ENCODE measurements at regions not wholly inside any gene's neighbourhood (a gene's known extent, or its start where the extent isn't known, plus 50 kb on each side); places are given as distances from the start of the nearest gene placed in this dataset.

DNA sequence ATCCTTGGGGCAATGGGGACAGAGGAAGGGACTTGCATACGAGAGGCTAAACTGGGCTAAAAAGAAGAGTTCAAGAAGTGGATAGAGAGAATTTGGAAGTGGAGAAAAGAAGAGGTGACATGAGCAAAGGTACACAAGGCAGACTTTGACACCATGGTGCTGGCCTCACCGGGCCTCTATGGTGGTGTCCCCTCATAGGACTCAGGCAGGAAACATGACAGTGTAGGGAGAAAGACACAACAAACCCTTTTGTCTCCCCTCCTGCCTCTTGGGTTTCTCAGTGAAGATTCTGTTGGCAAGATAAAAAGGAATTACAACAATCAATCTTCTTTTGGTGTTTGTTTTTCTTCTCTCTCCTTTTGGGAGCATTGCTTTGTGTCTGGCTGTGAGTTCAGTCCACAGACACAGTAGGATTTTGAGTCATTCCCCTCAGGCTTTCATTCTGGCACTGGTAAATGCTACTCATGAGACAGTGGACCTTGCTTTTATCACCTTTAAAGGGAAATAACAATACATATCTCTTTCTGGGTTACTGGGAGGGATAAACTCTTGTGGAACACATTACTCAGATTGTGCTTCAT is 827.7 kb downstream of the TNS3 start:
- ChIA-PET POLR2A (no interaction called here), CTCF (no interaction called here)
- H3K27me3 Mint-ChIP-seq (ENCODE audit: low read depth), result no peaks in the 10 kb centered on the region
- H3K9me3 Mint-ChIP-seq, result 0 out of 2 replicates have a peak, but pooled peaks cover 3% of the 10 kb centered on the region
- no peak overlapping the region for H3K27ac Mint-ChIP-seq
- H3K4me1 Mint-ChIP-seq, result peaks cover 4% of the 10 kb centered on the region
- H3K4me3 Mint-ChIP-seq, result no peak overlapping the region
- TF ChIP-seq, protein P1, sequence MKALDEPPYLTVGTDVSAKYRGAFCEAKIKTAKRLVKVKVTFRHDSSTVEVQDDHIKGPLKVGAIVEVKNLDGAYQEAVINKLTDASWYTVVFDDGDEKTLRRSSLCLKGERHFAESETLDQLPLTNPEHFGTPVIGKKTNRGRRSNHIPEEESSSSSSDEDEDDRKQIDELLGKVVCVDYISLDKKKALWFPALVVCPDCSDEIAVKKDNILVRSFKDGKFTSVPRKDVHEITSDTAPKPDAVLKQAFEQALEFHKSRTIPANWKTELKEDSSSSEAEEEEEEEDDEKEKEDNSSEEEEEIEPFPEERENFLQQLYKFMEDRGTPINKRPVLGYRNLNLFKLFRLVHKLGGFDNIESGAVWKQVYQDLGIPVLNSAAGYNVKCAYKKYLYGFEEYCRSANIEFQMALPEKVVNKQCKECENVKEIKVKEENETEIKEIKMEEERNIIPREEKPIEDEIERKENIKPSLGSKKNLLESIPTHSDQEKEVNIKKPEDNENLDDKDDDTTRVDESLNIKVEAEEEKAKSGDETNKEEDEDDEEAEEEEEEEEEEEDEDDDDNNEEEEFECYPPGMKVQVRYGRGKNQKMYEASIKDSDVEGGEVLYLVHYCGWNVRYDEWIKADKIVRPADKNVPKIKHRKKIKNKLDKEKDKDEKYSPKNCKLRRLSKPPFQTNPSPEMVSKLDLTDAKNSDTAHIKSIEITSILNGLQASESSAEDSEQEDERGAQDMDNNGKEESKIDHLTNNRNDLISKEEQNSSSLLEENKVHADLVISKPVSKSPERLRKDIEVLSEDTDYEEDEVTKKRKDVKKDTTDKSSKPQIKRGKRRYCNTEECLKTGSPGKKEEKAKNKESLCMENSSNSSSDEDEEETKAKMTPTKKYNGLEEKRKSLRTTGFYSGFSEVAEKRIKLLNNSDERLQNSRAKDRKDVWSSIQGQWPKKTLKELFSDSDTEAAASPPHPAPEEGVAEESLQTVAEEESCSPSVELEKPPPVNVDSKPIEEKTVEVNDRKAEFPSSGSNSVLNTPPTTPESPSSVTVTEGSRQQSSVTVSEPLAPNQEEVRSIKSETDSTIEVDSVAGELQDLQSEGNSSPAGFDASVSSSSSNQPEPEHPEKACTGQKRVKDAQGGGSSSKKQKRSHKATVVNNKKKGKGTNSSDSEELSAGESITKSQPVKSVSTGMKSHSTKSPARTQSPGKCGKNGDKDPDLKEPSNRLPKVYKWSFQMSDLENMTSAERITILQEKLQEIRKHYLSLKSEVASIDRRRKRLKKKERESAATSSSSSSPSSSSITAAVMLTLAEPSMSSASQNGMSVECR (CRISPR knock-in tag; IDR thresholded peaks at IDR 0.05; ENCODE audit: borderline replicate concordance), result no peak
- TF ChIP-seq SMAD3 (CRISPR knock-in tag; IDR thresholded peaks at IDR 0.05; ENCODE audit: borderline replicate concordance), result no peak
- TF ChIP-seq, protein P2, sequence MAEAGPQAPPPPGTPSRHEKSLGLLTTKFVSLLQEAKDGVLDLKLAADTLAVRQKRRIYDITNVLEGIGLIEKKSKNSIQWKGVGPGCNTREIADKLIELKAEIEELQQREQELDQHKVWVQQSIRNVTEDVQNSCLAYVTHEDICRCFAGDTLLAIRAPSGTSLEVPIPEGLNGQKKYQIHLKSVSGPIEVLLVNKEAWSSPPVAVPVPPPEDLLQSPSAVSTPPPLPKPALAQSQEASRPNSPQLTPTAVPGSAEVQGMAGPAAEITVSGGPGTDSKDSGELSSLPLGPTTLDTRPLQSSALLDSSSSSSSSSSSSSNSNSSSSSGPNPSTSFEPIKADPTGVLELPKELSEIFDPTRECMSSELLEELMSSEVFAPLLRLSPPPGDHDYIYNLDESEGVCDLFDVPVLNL (CRISPR knock-in tag; IDR thresholded peaks at IDR 0.05; ENCODE audit: borderline replicate concordance, low read depth), result no peak
- TF ChIP-seq, protein P3, sequence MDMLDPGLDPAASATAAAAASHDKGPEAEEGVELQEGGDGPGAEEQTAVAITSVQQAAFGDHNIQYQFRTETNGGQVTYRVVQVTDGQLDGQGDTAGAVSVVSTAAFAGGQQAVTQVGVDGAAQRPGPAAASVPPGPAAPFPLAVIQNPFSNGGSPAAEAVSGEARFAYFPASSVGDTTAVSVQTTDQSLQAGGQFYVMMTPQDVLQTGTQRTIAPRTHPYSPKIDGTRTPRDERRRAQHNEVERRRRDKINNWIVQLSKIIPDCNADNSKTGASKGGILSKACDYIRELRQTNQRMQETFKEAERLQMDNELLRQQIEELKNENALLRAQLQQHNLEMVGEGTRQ (CRISPR knock-in tag; IDR thresholded peaks at IDR 0.05), result no peak
- TF ChIP-seq, protein P4, sequence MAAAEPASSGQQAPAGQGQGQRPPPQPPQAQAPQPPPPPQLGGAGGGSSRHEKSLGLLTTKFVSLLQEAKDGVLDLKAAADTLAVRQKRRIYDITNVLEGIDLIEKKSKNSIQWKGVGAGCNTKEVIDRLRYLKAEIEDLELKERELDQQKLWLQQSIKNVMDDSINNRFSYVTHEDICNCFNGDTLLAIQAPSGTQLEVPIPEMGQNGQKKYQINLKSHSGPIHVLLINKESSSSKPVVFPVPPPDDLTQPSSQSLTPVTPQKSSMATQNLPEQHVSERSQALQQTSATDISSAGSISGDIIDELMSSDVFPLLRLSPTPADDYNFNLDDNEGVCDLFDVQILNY (CRISPR knock-in tag; IDR thresholded peaks at IDR 0.05), result no peak
- no peak for TF ChIP-seq FOXK1 (CRISPR knock-in tag; IDR thresholded peaks at IDR 0.05)
- H3K36me3 Mint-ChIP-seq, result no peaks in the 10 kb centered on the region
- no peak for ATAC-seq
- no peak for DNase-seq (ENCODE audit: low spot score)

DNA sequence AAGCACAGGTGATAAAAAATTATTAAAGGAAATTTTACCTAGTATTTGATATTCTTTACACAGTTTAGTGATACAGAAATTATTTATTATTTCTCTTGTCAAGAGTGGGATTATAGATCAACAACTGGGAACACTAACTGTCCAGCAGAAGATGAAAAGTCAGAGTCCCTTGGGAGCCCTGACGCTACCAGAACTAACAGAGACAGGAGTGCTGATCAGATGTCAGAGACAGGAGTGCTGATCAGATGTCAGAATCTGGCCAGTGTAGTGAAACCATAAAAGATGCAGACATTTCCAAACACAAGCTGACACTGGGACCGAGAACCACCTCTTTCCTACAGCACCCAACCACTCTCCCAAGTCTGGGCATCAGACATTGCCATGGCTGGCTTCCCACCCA is 828.2 kb downstream of the TNS3 start:
- Mint-ChIP-seq H3K36me3 (no peaks in the 10 kb centered on the region), H3K4me1 (peaks cover 4% of the 10 kb centered on the region), H3K27me3 (ENCODE audit: low read depth) (no peaks in the 10 kb centered on the region), H3K27ac (no peak overlapping the region), H3K9me3 (0 out of 2 replicates have a peak, but pooled peaks cover 3% of the 10 kb centered on the region), H3K4me3 (no peak overlapping the region)
- ATAC-seq (no peak), DNase-seq (ENCODE audit: low spot score) (no peak)
- ChIA-PET CTCF (no interaction called here), POLR2A (no interaction called here)
- TF ChIP-seq ELF4 (CRISPR knock-in tag; IDR thresholded peaks at IDR 0.05; ENCODE audit: low read depth) (no peak), MYBL2 (CRISPR knock-in tag; IDR thresholded peaks at IDR 0.05) (no peak), TCF7 (CRISPR knock-in tag; IDR thresholded peaks at IDR 0.05; ENCODE audit: low read depth) (no peak), NR1H2 (CRISPR knock-in tag; IDR thresholded peaks at IDR 0.05) (no peak), EMX1 (CRISPR knock-in tag; IDR thresholded peaks at IDR 0.05) (no peak), ESRRA (CRISPR knock-in tag; IDR thresholded peaks at IDR 0.05; ENCODE audit: borderline replicate concordance) (no peak), KAT7 (CRISPR knock-in tag; IDR thresholded peaks at IDR 0.05; ENCODE audit: borderline replicate concordance) (no peak)
- TF ChIP-seq, protein P2 (CRISPR knock-in tag; IDR thresholded peaks at IDR 0.05; ENCODE audit: borderline replicate concordance, low read depth), result no peak
- TF ChIP-seq, protein P5, sequence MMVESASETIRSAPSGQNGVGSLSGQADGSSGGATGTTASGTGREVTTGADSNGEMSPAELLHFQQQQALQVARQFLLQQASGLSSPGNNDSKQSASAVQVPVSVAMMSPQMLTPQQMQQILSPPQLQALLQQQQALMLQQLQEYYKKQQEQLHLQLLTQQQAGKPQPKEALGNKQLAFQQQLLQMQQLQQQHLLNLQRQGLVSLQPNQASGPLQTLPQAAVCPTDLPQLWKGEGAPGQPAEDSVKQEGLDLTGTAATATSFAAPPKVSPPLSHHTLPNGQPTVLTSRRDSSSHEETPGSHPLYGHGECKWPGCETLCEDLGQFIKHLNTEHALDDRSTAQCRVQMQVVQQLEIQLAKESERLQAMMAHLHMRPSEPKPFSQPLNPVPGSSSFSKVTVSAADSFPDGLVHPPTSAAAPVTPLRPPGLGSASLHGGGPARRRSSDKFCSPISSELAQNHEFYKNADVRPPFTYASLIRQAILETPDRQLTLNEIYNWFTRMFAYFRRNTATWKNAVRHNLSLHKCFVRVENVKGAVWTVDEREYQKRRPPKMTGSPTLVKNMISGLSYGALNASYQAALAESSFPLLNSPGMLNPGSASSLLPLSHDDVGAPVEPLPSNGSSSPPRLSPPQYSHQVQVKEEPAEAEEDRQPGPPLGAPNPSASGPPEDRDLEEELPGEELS (CRISPR knock-in tag; IDR thresholded peaks at IDR 0.05), result no peak
- TF ChIP-seq, protein P6, sequence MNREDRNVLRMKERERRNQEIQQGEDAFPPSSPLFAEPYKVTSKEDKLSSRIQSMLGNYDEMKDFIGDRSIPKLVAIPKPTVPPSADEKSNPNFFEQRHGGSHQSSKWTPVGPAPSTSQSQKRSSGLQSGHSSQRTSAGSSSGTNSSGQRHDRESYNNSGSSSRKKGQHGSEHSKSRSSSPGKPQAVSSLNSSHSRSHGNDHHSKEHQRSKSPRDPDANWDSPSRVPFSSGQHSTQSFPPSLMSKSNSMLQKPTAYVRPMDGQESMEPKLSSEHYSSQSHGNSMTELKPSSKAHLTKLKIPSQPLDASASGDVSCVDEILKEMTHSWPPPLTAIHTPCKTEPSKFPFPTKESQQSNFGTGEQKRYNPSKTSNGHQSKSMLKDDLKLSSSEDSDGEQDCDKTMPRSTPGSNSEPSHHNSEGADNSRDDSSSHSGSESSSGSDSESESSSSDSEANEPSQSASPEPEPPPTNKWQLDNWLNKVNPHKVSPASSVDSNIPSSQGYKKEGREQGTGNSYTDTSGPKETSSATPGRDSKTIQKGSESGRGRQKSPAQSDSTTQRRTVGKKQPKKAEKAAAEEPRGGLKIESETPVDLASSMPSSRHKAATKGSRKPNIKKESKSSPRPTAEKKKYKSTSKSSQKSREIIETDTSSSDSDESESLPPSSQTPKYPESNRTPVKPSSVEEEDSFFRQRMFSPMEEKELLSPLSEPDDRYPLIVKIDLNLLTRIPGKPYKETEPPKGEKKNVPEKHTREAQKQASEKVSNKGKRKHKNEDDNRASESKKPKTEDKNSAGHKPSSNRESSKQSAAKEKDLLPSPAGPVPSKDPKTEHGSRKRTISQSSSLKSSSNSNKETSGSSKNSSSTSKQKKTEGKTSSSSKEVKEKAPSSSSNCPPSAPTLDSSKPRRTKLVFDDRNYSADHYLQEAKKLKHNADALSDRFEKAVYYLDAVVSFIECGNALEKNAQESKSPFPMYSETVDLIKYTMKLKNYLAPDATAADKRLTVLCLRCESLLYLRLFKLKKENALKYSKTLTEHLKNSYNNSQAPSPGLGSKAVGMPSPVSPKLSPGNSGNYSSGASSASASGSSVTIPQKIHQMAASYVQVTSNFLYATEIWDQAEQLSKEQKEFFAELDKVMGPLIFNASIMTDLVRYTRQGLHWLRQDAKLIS (CRISPR knock-in tag; IDR thresholded peaks at IDR 0.05; ENCODE audit: borderline replicate concordance), result no peak
- TF ChIP-seq, protein P7, sequence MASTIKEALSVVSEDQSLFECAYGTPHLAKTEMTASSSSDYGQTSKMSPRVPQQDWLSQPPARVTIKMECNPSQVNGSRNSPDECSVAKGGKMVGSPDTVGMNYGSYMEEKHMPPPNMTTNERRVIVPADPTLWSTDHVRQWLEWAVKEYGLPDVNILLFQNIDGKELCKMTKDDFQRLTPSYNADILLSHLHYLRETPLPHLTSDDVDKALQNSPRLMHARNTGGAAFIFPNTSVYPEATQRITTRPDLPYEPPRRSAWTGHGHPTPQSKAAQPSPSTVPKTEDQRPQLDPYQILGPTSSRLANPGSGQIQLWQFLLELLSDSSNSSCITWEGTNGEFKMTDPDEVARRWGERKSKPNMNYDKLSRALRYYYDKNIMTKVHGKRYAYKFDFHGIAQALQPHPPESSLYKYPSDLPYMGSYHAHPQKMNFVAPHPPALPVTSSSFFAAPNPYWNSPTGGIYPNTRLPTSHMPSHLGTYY (CRISPR knock-in tag; IDR thresholded peaks at IDR 0.05), result no peak
